Mesenchymal stem cell (in vitro differentiated cells and primary cell): ENCODE measurements at regions not wholly inside any gene's neighbourhood (a gene's known extent, or its start where the extent isn't known, plus 50 kb on each side); places are given as distances from the start of the nearest gene placed in this dataset.

Source experiments
- DNase-seq: peaks from one replicate; pipeline ENCODE4 v3.0.0-alpha.2; 2013
- H2AFZ ChIP-seq: one replicate; pipeline ENCODE4 v1.6.1; 2013; ENCODE audit warnings: low read depth, mild to moderate bottlenecking, control low read depth, inconsistent platforms, low read length, moderate library complexity
- H2AK5ac ChIP-seq: 2 replicates; pipeline ENCODE4 v1.6.1; 2013; ENCODE audit warnings: low read length, moderate library complexity, mild to moderate bottlenecking, inconsistent platforms; ENCODE audit not compliant: severe bottlenecking
- H2BK120ac ChIP-seq: one replicate; pipeline ENCODE4 v1.6.1; 2013; ENCODE audit warnings: low read depth, mild to moderate bottlenecking, inconsistent platforms, low read length, moderate library complexity
- H2BK12ac ChIP-seq, 2 experiments: one replicate each; pipeline ENCODE4 v1.6.1; 2013; ENCODE audit warnings: inconsistent platforms in 2 of 2, low read length in 2 of 2, mild to moderate bottlenecking in 2 of 2, moderate library complexity in 2 of 2, control low read depth in 1 of 2
- H2BK15ac ChIP-seq: one replicate; pipeline ENCODE4 v1.6.1; 2013; ENCODE audit warnings: mild to moderate bottlenecking, low read depth, inconsistent platforms; ENCODE audit not compliant: poor library complexity, severe bottlenecking
- H2BK5ac ChIP-seq: 2 replicates; pipeline ENCODE4 v1.6.1; 2013; ENCODE audit warnings: low read depth, mild to moderate bottlenecking, low read length, control low read depth, inconsistent platforms; ENCODE audit not compliant: poor library complexity, severe bottlenecking
- H3K14ac ChIP-seq, 2 experiments: one replicate each; pipeline ENCODE4 v1.6.1; 2013; ENCODE audit warnings: inconsistent platforms in 2 of 2, low read length in 2 of 2, control low read depth in 1 of 2, mild to moderate bottlenecking in 1 of 2, moderate library complexity in 1 of 2
- H3K18ac ChIP-seq, 2 experiments: one replicate each; pipeline ENCODE4 v1.6.1; 2013; ENCODE audit warnings: inconsistent platforms in 2 of 2, low read length in 2 of 2, control low read depth in 1 of 2, low read depth in 1 of 2, mild to moderate bottlenecking in 1 of 2
- H3K23ac ChIP-seq, 2 experiments: one replicate each; pipeline ENCODE4 v1.6.1; 2013; ENCODE audit warnings: inconsistent platforms in 2 of 2, low read length in 2 of 2, mild to moderate bottlenecking in 2 of 2, moderate library complexity in 2 of 2, control low read depth in 1 of 2
- H3K27ac ChIP-seq: 2 replicates; pipeline ENCODE4 v1.5.1; 2013; ENCODE audit warnings: mild to moderate bottlenecking, moderate library complexity, low read length, control low read depth, inconsistent platforms; ENCODE audit not compliant: poor library complexity, severe bottlenecking
- H3K27me3 ChIP-seq, 2 experiments: 2 replicates each; pipeline versions ENCODE4 v1.6.1 to v1.7.0; 2013; ENCODE audit warnings: low read length in 2 of 2, mild to moderate bottlenecking in 2 of 2, moderate library complexity in 2 of 2, control low read depth in 1 of 2, inconsistent platforms in 1 of 2; ENCODE audit not compliant: control insufficient read depth in 1 of 2, insufficient read depth in 1 of 2
- H3K36me3 ChIP-seq, 2 experiments: 2 replicates each; pipeline versions ENCODE4 v1.6.1 to v1.7.0; 2013; ENCODE audit warnings: low read length in 2 of 2, control low read depth in 1 of 2, inconsistent platforms in 1 of 2, low read depth in 1 of 2, mild to moderate bottlenecking in 1 of 2; ENCODE audit not compliant: insufficient read depth in 2 of 2, control insufficient read depth in 1 of 2
- H3K4ac ChIP-seq, 2 experiments: one replicate each; pipeline ENCODE4 v1.6.1; 2013; ENCODE audit warnings: inconsistent platforms in 2 of 2, low read length in 2 of 2, mild to moderate bottlenecking in 2 of 2, moderate library complexity in 2 of 2, control low read depth in 1 of 2, low read depth in 1 of 2
- H3K4me1 ChIP-seq: 2 replicates; pipeline ENCODE4 v1.6.1; 2013; ENCODE audit warnings: low read depth, low read length, control low read depth; ENCODE audit not compliant: control insufficient read depth, insufficient read depth
- H3K4me2 ChIP-seq: 2 replicates; pipeline ENCODE4 v1.6.1; 2013; ENCODE audit warnings: low read length, mild to moderate bottlenecking, inconsistent platforms; ENCODE audit not compliant: poor library complexity, severe bottlenecking
- H3K4me3 ChIP-seq, 2 experiments: 2 replicates each; pipeline versions ENCODE4 v1.5.1 to v1.7.0; 2013; ENCODE audit warnings: low read length in 2 of 2, mild to moderate bottlenecking in 2 of 2, control low read depth in 1 of 2, low read depth in 1 of 2; ENCODE audit not compliant: insufficient read depth in 1 of 2
- H3K79me1 ChIP-seq: replicated peaks from 2 replicates; pipeline ENCODE4 v1.6.1; 2013; ENCODE audit warnings: mild to moderate bottlenecking, control low read depth, low read length, inconsistent platforms; ENCODE audit not compliant: poor library complexity, severe bottlenecking
- H3K9ac ChIP-seq: 2 replicates; pipeline ENCODE4 v1.7.0; 2013; ENCODE audit warnings: mild to moderate bottlenecking, low read length, moderate library complexity
- H3K9me3 ChIP-seq: 2 replicates; pipeline ENCODE4 v1.7.0; 2013; ENCODE audit warnings: mild to moderate bottlenecking, low read length; ENCODE audit not compliant: control insufficient read depth
- H4K8ac ChIP-seq: one replicate; pipeline ENCODE4 v1.6.1; 2013; ENCODE audit warnings: inconsistent platforms, mild to moderate bottlenecking, low read length, moderate library complexity
- H4K91ac ChIP-seq: one replicate; pipeline ENCODE4 v1.6.1; 2013; ENCODE audit warnings: mild to moderate bottlenecking, low read length, inconsistent platforms
- WGBS: methylation state at CpG from one replicate; pipeline ENCODE4 v1.1.7; 2013; ENCODE audit warnings: mixed read lengths; 5-methylcytosine and 5-hydroxymethylcytosine counted together

GRCh38 chr1:90273241-90273774 is 278.4 kb downstream of the ZNF326 start:
- H2BK5ac ChIP-seq = no peak overlapping the region
- no peak overlapping the region for H2AK5ac ChIP-seq
- H3K4me1 ChIP-seq = no peaks in the 10 kb centered on the region
- H3K27ac ChIP-seq = no peak overlapping the region
- H3K36me3 ChIP-seq = no peaks in the 10 kb centered on the region
- no peak overlapping the region for H4K91ac ChIP-seq
- H3K18ac ChIP-seq = no peak overlapping the region
- H2BK15ac ChIP-seq = no peak overlapping the region
- H2BK120ac ChIP-seq = no peak overlapping the region
- no peak overlapping the region for H3K9ac ChIP-seq
- no peak overlapping the region for H2BK12ac ChIP-seq
- H3K4ac ChIP-seq = no peak overlapping the region
- no peaks in the 10 kb centered on the region for H3K27me3 ChIP-seq
- no peak overlapping the region for H2AFZ ChIP-seq
- H3K4me3 ChIP-seq = no peak overlapping the region
- no peak for DNase-seq
- H3K79me1 ChIP-seq = no peaks in the 10 kb centered on the region
- no peak overlapping the region for H3K14ac ChIP-seq
- no peak overlapping the region for H4K8ac ChIP-seq
- H3K4me2 ChIP-seq = no peak overlapping the region
- H3K9me3 ChIP-seq = no peaks in the 10 kb centered on the region
- no peak overlapping the region for H3K23ac ChIP-seq

DNA sequence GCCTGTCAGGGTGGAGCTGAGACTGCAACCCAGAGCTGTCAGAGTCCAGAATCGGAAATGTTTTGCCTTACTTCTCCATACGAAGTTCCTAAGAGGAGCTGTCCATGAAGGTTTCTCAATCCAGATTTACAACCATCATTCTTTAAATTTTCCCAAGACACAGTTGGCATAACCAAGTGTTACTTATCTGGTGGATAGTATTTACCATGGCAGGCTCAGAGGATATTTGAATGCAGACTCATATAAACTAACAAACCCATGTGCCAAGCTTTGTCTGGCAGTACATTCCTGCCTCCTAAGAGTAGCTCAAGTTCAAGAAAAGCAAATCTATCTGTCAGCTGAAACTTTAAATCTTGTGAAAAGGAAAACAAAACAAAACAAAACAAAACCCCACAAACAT is 267.9 kb downstream of the ZNF326 start:
- Histone ChIP-seq H2AFZ (no peak overlapping the region), H3K27me3 (no peaks in the 10 kb centered on the region), H3K4me2 (no peak overlapping the region), H3K79me1 (no peaks in the 10 kb centered on the region), H3K18ac (no peak overlapping the region), H2BK5ac (no peak overlapping the region), H3K23ac (no peak overlapping the region), H3K4me3 (no peak overlapping the region), H3K14ac (no peak overlapping the region), H4K8ac (no peak overlapping the region), H3K9ac (no peak overlapping the region), H2AK5ac (no peak overlapping the region), H2BK120ac (no peak overlapping the region), H3K4ac (no peak overlapping the region), H3K27ac (no peak overlapping the region), H2BK15ac (no peak overlapping the region), H2BK12ac (no peak overlapping the region), H4K91ac (no peak overlapping the region), H3K36me3 (no peaks in the 10 kb centered on the region), H3K9me3 (no peaks in the 10 kb centered on the region), H3K4me1 (no peaks in the 10 kb centered on the region)
- 100% methylated on average over 1 of the region's 2 CpGs for WGBS
- no peak for DNase-seq

GRCh38 chr1:90262286-90262685 is 267.4 kb downstream of the ZNF326 start:
- Histone ChIP-seq H2BK15ac (no peak overlapping the region), H3K4me3 (no peak overlapping the region), H3K36me3 (no peaks in the 10 kb centered on the region), H3K14ac (no peak overlapping the region), H3K18ac (no peak overlapping the region), H3K27ac (no peak overlapping the region), H3K9me3 (peaks cover under 1% of the 10 kb centered on the region), H3K4me2 (no peak overlapping the region), H3K4me1 (no peaks in the 10 kb centered on the region), H4K91ac (no peak overlapping the region), H2BK120ac (no peak overlapping the region), H4K8ac (no peak overlapping the region), H2BK5ac (no peak overlapping the region), H3K4ac (no peak overlapping the region), H3K27me3 (no peaks in the 10 kb centered on the region), H2AFZ (no peak overlapping the region), H2AK5ac (no peak overlapping the region), H2BK12ac (no peak overlapping the region), H3K23ac (no peak overlapping the region), H3K9ac (no peak overlapping the region), H3K79me1 (no peaks in the 10 kb centered on the region)
- no CpG with 5 or more reads among the region's 1 CpG for WGBS
- no peak for DNase-seq

DNA sequence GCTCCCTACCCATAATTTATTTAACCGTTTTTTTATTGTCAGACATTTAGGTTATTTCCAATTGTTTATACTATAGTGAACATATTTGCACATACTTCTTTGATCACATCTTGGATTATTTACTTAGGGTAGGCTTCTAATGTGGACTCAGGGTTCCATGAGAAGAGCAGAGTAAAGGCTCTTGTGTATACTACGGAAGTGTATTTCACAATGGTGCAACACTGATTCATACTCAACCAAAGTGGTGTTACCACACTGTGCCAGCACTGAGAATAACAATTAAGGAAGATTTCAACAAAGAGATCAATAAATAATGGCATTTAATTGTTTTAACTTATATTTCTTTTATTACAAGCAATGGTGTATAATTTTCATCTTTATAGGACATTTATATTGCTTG is 251.2 kb downstream of the ZNF326 start:
- H3K14ac ChIP-seq = no peak overlapping the region
- H3K79me1 ChIP-seq = no peaks in the 10 kb centered on the region
- no peaks in the 10 kb centered on the region for H3K27me3 ChIP-seq
- no peak overlapping the region for H3K4ac ChIP-seq
- H2AFZ ChIP-seq = no peak overlapping the region
- no peak overlapping the region for H3K27ac ChIP-seq
- no peak overlapping the region for H3K9ac ChIP-seq
- DNase-seq = no peak
- 100% methylated on average over 1 of the region's 2 CpGs for WGBS
- H4K8ac ChIP-seq = no peak overlapping the region
- H2AK5ac ChIP-seq = no peak overlapping the region
- no peak overlapping the region for H3K4me3 ChIP-seq
- no peak overlapping the region for H3K4me2 ChIP-seq
- H3K36me3 ChIP-seq = no peaks in the 10 kb centered on the region
- H2BK15ac ChIP-seq = no peak overlapping the region
- no peaks in the 10 kb centered on the region for H3K9me3 ChIP-seq
- H2BK120ac ChIP-seq = no peak overlapping the region
- no peak overlapping the region for H2BK5ac ChIP-seq
- no peak overlapping the region for H3K23ac ChIP-seq
- no peak overlapping the region for H2BK12ac ChIP-seq
- H3K18ac ChIP-seq = no peak overlapping the region
- no peak overlapping the region for H4K91ac ChIP-seq
- H3K4me1 ChIP-seq = no peaks in the 10 kb centered on the region
